ENCODE measurements at regions not wholly inside any gene's neighbourhood (a gene's known extent, or its start where the extent isn't known, plus 50 kb on each side); places are given as distances from the start of the nearest gene placed in this dataset.

DNA sequence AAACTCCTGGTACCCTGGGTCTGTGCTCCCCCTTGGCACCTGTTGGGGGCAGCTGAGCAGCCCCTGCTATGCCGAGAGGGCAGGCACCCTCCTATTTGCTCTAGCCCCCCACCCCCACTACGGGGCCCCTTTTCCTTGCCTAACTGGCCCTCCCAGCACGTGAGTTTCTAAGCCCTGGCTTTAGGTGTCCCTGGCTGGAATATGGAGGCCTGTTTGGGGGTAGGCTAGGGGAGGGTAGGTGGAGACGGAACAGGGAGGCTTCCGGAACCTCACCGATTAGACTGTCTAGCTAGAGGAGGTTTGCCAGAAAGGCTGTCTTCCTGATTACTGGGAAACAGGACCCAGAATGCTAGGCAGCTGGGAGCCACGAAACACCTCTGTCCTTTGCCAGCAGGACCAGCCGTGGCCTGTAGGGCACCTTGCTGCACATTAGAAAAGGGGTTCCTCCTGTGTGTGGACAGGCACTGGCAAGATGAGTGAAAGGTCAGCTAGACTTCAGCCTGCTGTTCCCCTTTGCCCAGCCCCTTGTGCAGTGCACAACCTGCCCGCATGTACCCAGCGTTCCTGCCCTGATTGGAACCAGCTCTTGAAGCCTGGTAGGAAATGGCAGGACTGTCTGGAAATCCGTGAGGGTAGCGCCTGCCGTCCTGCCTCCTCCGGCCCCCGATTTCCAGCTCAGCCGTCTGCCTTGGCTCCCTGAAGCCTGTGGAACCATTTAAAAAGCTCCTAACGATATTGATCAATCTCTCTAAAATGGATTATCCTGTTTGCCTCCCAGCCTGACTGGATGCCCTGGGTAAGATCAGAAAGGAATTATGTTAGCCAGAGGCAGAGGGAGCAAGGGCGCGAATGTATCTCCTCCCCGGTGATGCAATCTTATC, 83.4 kb upstream of the GSE1 start:
- TF ChIP-seq POLR2A (IDR thresholded peaks at IDR 0.05) (no peak), CTCF (IDR thresholded peaks at IDR 0.05) (no peak)
